ENCODE measurements at regions not wholly inside any gene's neighbourhood (a gene's known extent, or its start where the extent isn't known, plus 50 kb on each side); places are given as distances from the start of the nearest gene placed in this dataset.

GRCh38 chr6:134675110-134676054, 274.5 kb downstream of the ALDH8A1 start:
- Histone ChIP-seq H3K27ac (no peak overlapping the region), H3K36me3 (no peaks in the 10 kb centered on the region), H3K4me1 (no peaks in the 10 kb centered on the region), H3K9me3 (no peaks in the 10 kb centered on the region), H3K4me3 (no peak overlapping the region), H3K27me3 (no peaks in the 10 kb centered on the region)
- TF ChIP-seq POLR2A (IDR thresholded peaks at IDR 0.05) (no peak), POLR2AphosphoS5 (IDR thresholded peaks at IDR 0.05) (no peak), CTCF (IDR thresholded peaks at IDR 0.05) (no peak), EP300 (IDR thresholded peaks at IDR 0.05) (no peak)
- 90 to 93% methylated on average over 11 of the region's 11 CpGs for WGBS, 2 donors
- DNase-seq, result no peak
- intact Hi-C loops (cut with DNase I), result no loop called here

GRCh38 chr6:134674562-134674961, 275.3 kb downstream of the ALDH8A1 start:
- 91 to 96% methylated on average over 2 of the region's 2 CpGs for WGBS, 2 donors
- Histone ChIP-seq H3K27ac (no peak overlapping the region), H3K4me3 (no peak overlapping the region), H3K36me3 (no peaks in the 10 kb centered on the region), H3K4me1 (no peaks in the 10 kb centered on the region), H3K9me3 (no peaks in the 10 kb centered on the region), H3K27me3 (no peaks in the 10 kb centered on the region)
- DNase-seq, result no peak
- intact Hi-C loops (cut with DNase I), result no loop called here
- TF ChIP-seq EP300 (IDR thresholded peaks at IDR 0.05) (no peak), POLR2A (IDR thresholded peaks at IDR 0.05) (no peak), CTCF (IDR thresholded peaks at IDR 0.05) (no peak), POLR2AphosphoS5 (IDR thresholded peaks at IDR 0.05) (no peak)

GRCh38 chr6:134669485-134669884, 280.4 kb downstream of the ALDH8A1 start:
- Histone ChIP-seq H3K27me3 (no peaks in the 10 kb centered on the region), H3K27ac (no peak overlapping the region), H3K9me3 (no peaks in the 10 kb centered on the region), H3K4me3 (no peak overlapping the region), H3K36me3 (no peaks in the 10 kb centered on the region), H3K4me1 (no peaks in the 10 kb centered on the region)
- intact Hi-C loops (cut with DNase I), result no loop called here
- DNase-seq, result no peak
- TF ChIP-seq CTCF (IDR thresholded peaks at IDR 0.05) (no peak), EP300 (IDR thresholded peaks at IDR 0.05) (no peak), POLR2A (IDR thresholded peaks at IDR 0.05) (no peak), POLR2AphosphoS5 (IDR thresholded peaks at IDR 0.05) (no peak)

- no peak for TF ChIP-seq EP300 (IDR thresholded peaks at IDR 0.05)
- no peak for TF ChIP-seq CTCF (IDR thresholded peaks at IDR 0.05)
- no peak for TF ChIP-seq POLR2A (IDR thresholded peaks at IDR 0.05)
- no peak for TF ChIP-seq POLR2AphosphoS5 (IDR thresholded peaks at IDR 0.05)
- DNase-seq, result no peak
- H3K27ac ChIP-seq, result no peak overlapping the region
- no peak overlapping the region for H3K4me3 ChIP-seq
- WGBS, 2 donors, result 96 to 97% methylated on average over 2 of the region's 2 CpGs
- H3K9me3 ChIP-seq, result no peaks in the 10 kb centered on the region
- no peaks in the 10 kb centered on the region for H3K4me1 ChIP-seq
- H3K27me3 ChIP-seq, result no peaks in the 10 kb centered on the region
- intact Hi-C loops (cut with DNase I), result no loop called here
- H3K36me3 ChIP-seq, result no peaks in the 10 kb centered on the region
These were observed 282.8 kb downstream of the ALDH8A1 start for GRCh38 chr6:134667111-134667510.
